PC-3 (cell line): ENCODE measurements at regions not wholly inside any gene's neighbourhood (a gene's known extent, or its start where the extent isn't known, plus 50 kb on each side); places are given as distances from the start of the nearest gene placed in this dataset.

ENCODE experiments used
- EZH2 ChIP-seq: fragments of 300-600 bp; sonication (generic); IDR thresholded peaks from one replicate; pipeline ENCODE4 v1.6.1; 2017; ENCODE audit warnings: antibody characterized with exemption, mild to moderate bottlenecking, low read length; ENCODE audit not compliant: unreplicated experiment
- EZH2phosphoT487 ChIP-seq: fragments of 300-600 bp; sonication (generic); IDR thresholded peaks from 2 replicates; pipeline ENCODE4 v1.6.1; 2018; ENCODE audit warnings: mild to moderate bottlenecking, antibody characterized with exemption, low read length, borderline replicate concordance

GRCh38 chr4:180622254-180622653 lies 1620.9 kb upstream of the TENM3 start:
- TF ChIP-seq EZH2 (no peak), EZH2phosphoT487 (no peak)
